OCI-LY7 (cell line): ENCODE measurements at regions not wholly inside any gene's neighbourhood (a gene's known extent, or its start where the extent isn't known, plus 50 kb on each side); places are given as distances from the start of the nearest gene placed in this dataset.

Source experiments
- CTCF ChIP-seq: fragments of 200-600 bp; sonication (generic); conservative IDR thresholded peaks from 2 replicates; pipeline ENCODE4 v1.5.1; 2014; ENCODE audit warnings: mild to moderate bottlenecking, antibody characterized with exemption, low read length, moderate library complexity, mixed read lengths
- EZH2phosphoT487 ChIP-seq: fragments of 200-600 bp; sonication (generic); IDR thresholded peaks from 2 replicates; pipeline ENCODE4 v1.6.1; 2018; ENCODE audit warnings: low read depth, borderline replicate concordance, mild to moderate bottlenecking, mixed run types, antibody characterized with exemption, low read length, moderate library complexity, mixed read lengths

- TF ChIP-seq CTCF: no peak
- no peak for TF ChIP-seq EZH2phosphoT487
These were observed 83.2 kb upstream of the PAPPA2 start for GRCh38 chr1:176379626-176380339.
